Activated T-cell treated with anti-CD3 and anti-CD28 coated beads, Interleukin-2, amount 50 U/mL, for 72 hours (primary cell): ENCODE measurements at regions not wholly inside any gene's neighbourhood (a gene's known extent, or its start where the extent isn't known, plus 50 kb on each side); places are given as distances from the start of the nearest gene placed in this dataset.
"Not testable (repeated sequence)": the region's sequence is repeated elsewhere in the genome, so short reads cannot be mapped to it uniquely, and the experiment has no call there.

Experiments used
- ATAC-seq, 2 donors: fragments of 150-1000 bp; cut with Tn5 transposase; replicated peaks in 1 of 2; 2 replicates each; pipeline ENCODE4 v1.10.0; 2021; ENCODE audit warnings: moderate library complexity in 2 of 2, mild to moderate bottlenecking in 1 of 2
- DNase-seq, 2 donors: peaks; one replicate each; pipeline ENCODE4 v3.0.0; 2021 to 2022; ENCODE audit warnings: mixed read lengths in 1 of 2
- H3K27ac Mint-ChIP-seq: one replicate; pipeline ENCODE4 v1.8.0; 2022; ENCODE audit warnings: mild to moderate bottlenecking, moderate library complexity, mixed read lengths
- H3K27me3 Mint-ChIP-seq: one replicate; pipeline ENCODE4 v1.8.0; 2022; ENCODE audit warnings: low read depth, mixed read lengths
- H3K36me3 Mint-ChIP-seq, 2 donors: one replicate each; pipeline ENCODE4 v1.8.0; 2022; ENCODE audit warnings: mixed read lengths in 2 of 2, mild to moderate bottlenecking in 1 of 2; ENCODE audit not compliant: insufficient read depth in 2 of 2
- H3K4me1 Mint-ChIP-seq: one replicate; pipeline ENCODE4 v1.8.0; 2022; ENCODE audit warnings: low read depth, mixed read lengths
- H3K4me3 Mint-ChIP-seq, 2 donors: one replicate each; pipeline ENCODE4 v1.8.0; 2022; ENCODE audit warnings: mild to moderate bottlenecking in 2 of 2, mixed read lengths in 2 of 2, moderate library complexity in 2 of 2
- H3K9me3 Mint-ChIP-seq, 2 donors: one replicate each; pipeline ENCODE4 v1.8.0; 2022; ENCODE audit warnings: mixed read lengths in 2 of 2

GRCh38 chr7:149574428-149574827 is 76.8 kb upstream of the ZNF746 start:
- not testable (repeated sequence) for H3K27ac Mint-ChIP-seq, ATAC-seq, H3K27me3 Mint-ChIP-seq, H3K4me1 Mint-ChIP-seq, H3K4me3 Mint-ChIP-seq, DNase-seq
- H3K36me3 Mint-ChIP-seq: peaks cover 25 to 50% of the 10 kb centered on the region in 2 donors
- peaks cover 22 to 28% of the 10 kb centered on the region in 2 donors for H3K9me3 Mint-ChIP-seq

- DNase-seq: no peak
- H3K27ac Mint-ChIP-seq: no peak overlapping the region
- H3K4me3 Mint-ChIP-seq: no peak overlapping the region
- no peaks in the 10 kb centered on the region for H3K4me1 Mint-ChIP-seq
- H3K36me3 Mint-ChIP-seq: peaks cover 27 to 50% of the 10 kb centered on the region in 2 donors
- no peak for ATAC-seq
- H3K27me3 Mint-ChIP-seq: no peaks in the 10 kb centered on the region
- peaks cover 24 to 29% of the 10 kb centered on the region in 2 donors for H3K9me3 Mint-ChIP-seq
These were observed 75.9 kb upstream of the ZNF746 start for GRCh38 chr7:149573519-149573918.

- not testable (repeated sequence) for H3K27ac Mint-ChIP-seq, H3K4me1 Mint-ChIP-seq, ATAC-seq, H3K27me3 Mint-ChIP-seq, DNase-seq, H3K4me3 Mint-ChIP-seq
- Mint-ChIP-seq H3K9me3 (peaks cover 21 to 24% of the 10 kb centered on the region in 2 donors), H3K36me3 (peaks cover 23 to 45% of the 10 kb centered on the region in 2 donors)
These were observed 75.3 kb upstream of the ZNF746 start for GRCh38 chr7:149572920-149573319.

- H3K27ac Mint-ChIP-seq: no peak overlapping the region
- ATAC-seq (no peak), DNase-seq (no peak)
- peaks cover 23 to 47% of the 10 kb centered on the region in 2 donors for H3K36me3 Mint-ChIP-seq
- no peaks in the 10 kb centered on the region for H3K4me1 Mint-ChIP-seq
- no peak overlapping the region for H3K4me3 Mint-ChIP-seq
- no peaks in the 10 kb centered on the region for H3K27me3 Mint-ChIP-seq
- peaks cover 17 to 19% of the 10 kb centered on the region in 2 donors for H3K9me3 Mint-ChIP-seq
These were observed 73.2 kb upstream of the ZNF746 start for GRCh38 chr7:149570784-149571183.

GRCh38 chr7:149569726-149570422 is 72.3 kb upstream of the ZNF746 start:
- ATAC-seq (no peak), DNase-seq (no peak)
- H3K9me3 Mint-ChIP-seq: peaks cover 15 to 16% of the 10 kb centered on the region in 2 donors
- no peaks in the 10 kb centered on the region for H3K4me1 Mint-ChIP-seq
- peaks cover 22 to 52% of the 10 kb centered on the region in 2 donors for H3K36me3 Mint-ChIP-seq
- H3K4me3 Mint-ChIP-seq: no peak overlapping the region
- H3K27ac Mint-ChIP-seq: no peak overlapping the region
- no peaks in the 10 kb centered on the region for H3K27me3 Mint-ChIP-seq

GRCh38 chr7:149569025-149569725 is 71.6 kb upstream of the ZNF746 start:
- no peak overlapping the region for H3K27ac Mint-ChIP-seq
- ATAC-seq: no peak
- no peak for DNase-seq
- H3K27me3 Mint-ChIP-seq: no peaks in the 10 kb centered on the region
- peaks cover 13 to 14% of the 10 kb centered on the region in 2 donors for H3K9me3 Mint-ChIP-seq
- H3K4me1 Mint-ChIP-seq: no peaks in the 10 kb centered on the region
- peaks cover 22 to 47% of the 10 kb centered on the region in 2 donors for H3K36me3 Mint-ChIP-seq
- no peak overlapping the region for H3K4me3 Mint-ChIP-seq

- Mint-ChIP-seq H3K9me3 (peaks cover 10 to 12% of the 10 kb centered on the region in 2 donors), H3K27me3 (no peaks in the 10 kb centered on the region), H3K4me1 (no peaks in the 10 kb centered on the region), H3K36me3 (peaks cover 22 to 43% of the 10 kb centered on the region in 2 donors), H3K27ac (no peak overlapping the region), H3K4me3 (no peak overlapping the region)
- no peak for DNase-seq
- no peak for ATAC-seq
These were observed 70.6 kb upstream of the ZNF746 start for GRCh38 chr7:149568218-149568617.

- Mint-ChIP-seq H3K27me3 (no peaks in the 10 kb centered on the region), H3K4me3 (no peak overlapping the region), H3K4me1 (no peaks in the 10 kb centered on the region), H3K9me3 (peaks cover 10% of the 10 kb centered on the region in 2 donors), H3K36me3 (peaks cover 15 to 29% of the 10 kb centered on the region in 2 donors), H3K27ac (peak overlapping the region; percentile 11)
- DNase-seq (no peak), ATAC-seq (peak; percentile 54 to 66)
These were observed 68.5 kb upstream of the ZNF746 start for GRCh38 chr7:149566103-149566502.

DNA sequence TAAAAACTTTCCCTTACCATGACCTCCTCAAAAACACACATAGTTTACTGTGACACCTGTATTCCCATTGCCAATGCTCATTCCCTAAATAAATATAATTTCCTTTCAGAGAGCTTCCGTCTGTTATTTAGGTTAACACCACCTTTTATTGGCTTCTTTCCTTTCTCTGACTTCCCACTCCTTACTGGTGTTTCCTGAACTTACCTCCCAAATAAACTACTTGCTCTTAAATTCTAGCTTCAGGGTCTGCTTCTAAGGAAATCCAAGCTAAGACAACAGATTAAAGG is 67.4 kb upstream of the ZNF746 start:
- H3K4me3 Mint-ChIP-seq: no peak overlapping the region
- H3K27ac Mint-ChIP-seq: no peak overlapping the region
- peaks cover 13 to 29% of the 10 kb centered on the region in 2 donors for H3K36me3 Mint-ChIP-seq
- no peaks in the 10 kb centered on the region for H3K27me3 Mint-ChIP-seq
- ATAC-seq (no peak), DNase-seq (no peak)
- H3K4me1 Mint-ChIP-seq: peaks cover 3% of the 10 kb centered on the region
- peaks cover 7 to 8% of the 10 kb centered on the region in 2 donors for H3K9me3 Mint-ChIP-seq

GRCh38 chr7:149564340-149565095 is 66.9 kb upstream of the ZNF746 start:
- Mint-ChIP-seq H3K36me3 (peaks cover 10 to 25% of the 10 kb centered on the region in 2 donors), H3K27me3 (no peaks in the 10 kb centered on the region), H3K4me3 (no peak overlapping the region), H3K4me1 (peaks cover 5% of the 10 kb centered on the region), H3K9me3 (peaks cover 3% of the 10 kb centered on the region in 2 donors), H3K27ac (no peak overlapping the region)
- ATAC-seq (no peak), DNase-seq (no peak)

- ATAC-seq: no peak
- Mint-ChIP-seq H3K27ac (no peak overlapping the region), H3K36me3 (peaks cover 6 to 20% of the 10 kb centered on the region in 2 donors)
These were observed 65.0 kb upstream of the ZNF746 start for GRCh38 chr7:149562602-149563001.

DNA sequence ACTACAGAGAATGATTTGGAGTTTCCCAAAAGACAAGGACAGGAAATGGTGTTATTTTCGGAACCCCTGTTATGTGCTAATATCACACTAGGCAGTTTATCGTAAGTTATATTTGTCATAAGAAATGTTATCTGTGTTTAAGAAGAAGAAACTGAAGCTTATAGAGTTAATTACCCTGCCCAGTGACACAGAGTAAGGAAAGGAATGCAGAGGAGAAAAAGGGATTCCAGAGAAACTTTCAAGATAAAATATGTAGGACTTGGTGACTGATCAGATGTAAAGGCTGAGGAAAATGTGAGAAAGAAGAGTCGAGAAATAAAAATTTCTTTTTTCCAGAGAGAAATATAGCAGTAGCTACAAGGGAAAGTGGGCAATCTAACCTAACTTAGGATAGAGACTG is 63.5 kb upstream of the ZNF746 start:
- DNase-seq (no peak), ATAC-seq (no peak)
- Mint-ChIP-seq H3K27me3 (no peaks in the 10 kb centered on the region), H3K27ac (peak overlapping the region; percentile 47), H3K9me3 (no peaks in the 10 kb centered on the region), H3K4me1 (peaks cover 5% of the 10 kb centered on the region), H3K4me3 (no peak overlapping the region), H3K36me3 (peaks cover 6 to 16% of the 10 kb centered on the region in 2 donors)

More at GRCh38 chr7:149562602-149563001, 65.0 kb upstream of the ZNF746 start:
- Mint-ChIP-seq H3K4me3 (no peak overlapping the region), H3K27me3 (no peaks in the 10 kb centered on the region), H3K9me3 (no peaks in the 10 kb centered on the region), H3K4me1 (peaks cover 5% of the 10 kb centered on the region)
- DNase-seq: no peak

DNA sequence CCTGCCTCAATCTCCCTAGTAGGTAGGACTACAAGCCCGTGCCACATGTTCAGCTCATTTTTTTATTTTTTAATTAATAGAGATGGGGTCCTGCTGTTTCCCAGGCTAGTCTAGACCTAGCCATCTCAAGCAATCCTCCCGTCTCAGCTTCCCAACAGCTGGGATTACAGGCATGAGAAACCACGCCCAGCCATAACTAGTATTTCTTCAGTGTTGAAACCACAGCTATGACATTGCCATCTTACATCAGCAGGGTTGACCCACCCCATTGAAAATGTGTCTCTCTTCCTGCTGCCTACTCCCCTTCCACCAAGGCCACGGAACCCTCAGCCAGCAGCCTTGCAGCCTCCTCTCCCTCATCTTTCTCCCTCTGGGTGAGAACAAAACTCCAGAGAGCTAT is 62.1 kb upstream of the ZNF746 start:
- H3K9me3 Mint-ChIP-seq: no peaks in the 10 kb centered on the region
- H3K27me3 Mint-ChIP-seq: no peaks in the 10 kb centered on the region
- peaks cover 5% of the 10 kb centered on the region for H3K4me1 Mint-ChIP-seq
- peaks cover 4 to 12% of the 10 kb centered on the region in 2 donors for H3K36me3 Mint-ChIP-seq
- H3K4me3 Mint-ChIP-seq: no peak overlapping the region
- ATAC-seq (no peak), DNase-seq (no peak)
- peak overlapping the region; percentile 30 for H3K27ac Mint-ChIP-seq
